ENCODE measurements at regions not wholly inside any gene's neighbourhood (a gene's known extent, or its start where the extent isn't known, plus 50 kb on each side); places are given as distances from the start of the nearest gene placed in this dataset.

GRCh38 chr10:121091961-121092719 is 241.0 kb downstream of the WDR11 start:
- Histone ChIP-seq H3K9me2 (replicated peaks; ENCODE audit: insufficient read depth) (no peaks in the 10 kb centered on the region), H3K79me2 (no peaks in the 10 kb centered on the region), H2AFZ (no peak overlapping the region), H3K27me3 (no peaks in the 10 kb centered on the region), H3K9me3 (ENCODE audit: low read depth) (no peaks in the 10 kb centered on the region), H3K27ac (peak overlapping the region; percentile 62), H3K4me3 (no peak overlapping the region), H3K4me2 (no peak overlapping the region), H3K36me3 (replicated peaks; ENCODE audit: insufficient read depth, low read depth) (no peaks in the 10 kb centered on the region), H3K4me1 (ENCODE audit: insufficient read depth) (peaks cover 7% of the 10 kb centered on the region), H4K20me1 (ENCODE audit: insufficient read depth, poor library complexity, severe bottlenecking) (no peaks in the 10 kb centered on the region)
- no peak for DNase-seq (ENCODE audit: low spot score)
- 72% methylated on average over 5 of the region's 5 CpGs for WGBS (ENCODE audit: low lambda C conversion rate, missing lambda C conversion rate)
- no peak for TF ChIP-seq CTCF (IDR thresholded peaks at IDR 0.05; ENCODE audit: poor library complexity)
- no peak for TF ChIP-seq EZH2 (IDR thresholded peaks at IDR 0.05; ENCODE audit: borderline replicate concordance)
- TF ChIP-seq EZH2phosphoT487 (IDR thresholded peaks at IDR 0.05; ENCODE audit: low read depth, severe bottlenecking, unreplicated experiment), result no peak

- Histone ChIP-seq H3K27me3 (no peaks in the 10 kb centered on the region), H3K27ac (peak overlapping the region; percentile 62), H3K79me2 (no peaks in the 10 kb centered on the region), H3K9me3 (ENCODE audit: low read depth) (no peaks in the 10 kb centered on the region), H3K4me3 (no peak overlapping the region), H3K36me3 (replicated peaks; ENCODE audit: insufficient read depth, low read depth) (no peaks in the 10 kb centered on the region), H4K20me1 (ENCODE audit: insufficient read depth, poor library complexity, severe bottlenecking) (no peaks in the 10 kb centered on the region), H3K9me2 (replicated peaks; ENCODE audit: insufficient read depth) (no peaks in the 10 kb centered on the region), H3K4me2 (no peak overlapping the region), H3K4me1 (ENCODE audit: insufficient read depth) (peaks cover 9% of the 10 kb centered on the region), H2AFZ (no peak overlapping the region)
- 93% methylated on average over 1 of the region's 1 CpG for WGBS (ENCODE audit: low lambda C conversion rate, missing lambda C conversion rate)
- DNase-seq (ENCODE audit: low spot score), result no peak
- no peak for TF ChIP-seq EZH2phosphoT487 (IDR thresholded peaks at IDR 0.05; ENCODE audit: low read depth, severe bottlenecking, unreplicated experiment)
- TF ChIP-seq CTCF (IDR thresholded peaks at IDR 0.05; ENCODE audit: poor library complexity), result no peak
- TF ChIP-seq EZH2 (IDR thresholded peaks at IDR 0.05; ENCODE audit: borderline replicate concordance), result no peak
Observed at GRCh38 chr10:121092720-121093095, 241.5 kb downstream of the WDR11 start.

- H3K9me3 ChIP-seq (ENCODE audit: low read depth), result no peaks in the 10 kb centered on the region
- no peaks in the 10 kb centered on the region for H3K36me3 ChIP-seq (replicated peaks; ENCODE audit: insufficient read depth, low read depth)
- peaks cover 26% of the 10 kb centered on the region for H3K4me1 ChIP-seq (ENCODE audit: insufficient read depth)
- no peaks in the 10 kb centered on the region for H4K20me1 ChIP-seq (ENCODE audit: insufficient read depth, poor library complexity, severe bottlenecking)
- DNase-seq (ENCODE audit: low spot score), result peak; percentile 84
- peak overlapping the region; percentile 79 for H3K27ac ChIP-seq
- H3K27me3 ChIP-seq, result no peaks in the 10 kb centered on the region
- no peaks in the 10 kb centered on the region for H3K9me2 ChIP-seq (replicated peaks; ENCODE audit: insufficient read depth)
- H3K4me3 ChIP-seq, result no peak overlapping the region
- H3K79me2 ChIP-seq, result no peaks in the 10 kb centered on the region
- WGBS (ENCODE audit: low lambda C conversion rate, missing lambda C conversion rate), result 46% methylated on average over 8 of the region's 8 CpGs
- peak overlapping the region; percentile 13 for H3K4me2 ChIP-seq
- H2AFZ ChIP-seq, result no peak overlapping the region
- no peak for TF ChIP-seq EZH2 (IDR thresholded peaks at IDR 0.05; ENCODE audit: borderline replicate concordance)
- TF ChIP-seq CTCF (IDR thresholded peaks at IDR 0.05; ENCODE audit: poor library complexity), result no peak
- TF ChIP-seq EZH2phosphoT487 (IDR thresholded peaks at IDR 0.05; ENCODE audit: low read depth, severe bottlenecking, unreplicated experiment), result no peak
Observed at GRCh38 chr10:121096617-121097431, 245.7 kb downstream of the WDR11 start.
